Sigmoid colon (tissue), 6 donors: ENCODE measurements at regions not wholly inside any gene's neighbourhood (a gene's known extent, or its start where the extent isn't known, plus 50 kb on each side); places are given as distances from the start of the nearest gene placed in this dataset.

ENCODE experiments used
- DNase-seq: peaks from one replicate; pipeline ENCODE4 v3.0.0-alpha.2; 2019
- H3K27ac ChIP-seq, 4 donors: fragments of 200-600 bp; sonication (generic); one replicate each; pipeline ENCODE4 v1.5.1; 2016 to 2019; ENCODE audit warnings: mild to moderate bottlenecking in 1 of 4
- H3K27me3 ChIP-seq, 3 donors: fragments of 200-600 bp; sonication (generic); one replicate each; pipeline ENCODE4 v1.5.1; 2019; ENCODE audit warnings: mild to moderate bottlenecking in 1 of 3
- H3K36me3 ChIP-seq, 4 donors: fragments of 200-600 bp; sonication (generic); one replicate each; pipeline ENCODE4 v1.5.1; 2016 to 2019
- H3K4me1 ChIP-seq, 4 donors: fragments of 200-600 bp; sonication (generic); one replicate each; pipeline ENCODE4 v1.5.1; 2017 to 2019
- H3K4me3 ChIP-seq, 4 donors: fragments of 200-600 bp; sonication (generic); one replicate each; pipeline ENCODE4 v1.5.1; 2017 to 2019; ENCODE audit warnings: mild to moderate bottlenecking in 2 of 4, moderate library complexity in 1 of 4
- H3K9me3 ChIP-seq, 4 donors: fragments of 200-600 bp in 3 of 4; sonication (generic) in 3 of 4; one replicate each; pipeline versions ENCODE4 v1.5.1 to v1.6.1; 2013 to 2019
- CTCF ChIP-seq, 4 experiments: fragments of 450-650 bp in 3 of 4; fragments of 200-600 bp in 1 of 4; IDR thresholded peaks; one replicate each; pipeline ENCODE4 v1.5.1; 2016 to 2019; ENCODE audit warnings: antibody characterized with exemption in 4 of 4, mild to moderate bottlenecking in 3 of 4, moderate library complexity in 2 of 4
- EP300 ChIP-seq, 4 donors: sonication (generic); formaldehyde crosslinking; IDR thresholded peaks; one replicate each; pipeline ENCODE4 v1.6.1; 2017; ENCODE audit warnings: antibody characterized with exemption in 4 of 4
- POLR2A ChIP-seq, 2 donors: fragments of 450-650 bp; IDR thresholded peaks; one replicate each; pipeline ENCODE4 v1.6.1; 2016; ENCODE audit warnings: antibody characterized with exemption in 2 of 2, mild to moderate bottlenecking in 2 of 2, moderate library complexity in 2 of 2
- POLR2AphosphoS5 ChIP-seq, 4 donors: sonication (generic); formaldehyde crosslinking; IDR thresholded peaks; one replicate each; pipeline ENCODE4 v1.6.1; 2017; ENCODE audit warnings: antibody characterized with exemption in 4 of 4
- WGBS, 2 donors: extraction: QIAGEN DNeasy Blood & Tissue Kit; methylation state at CpG; one replicate each; pipeline ENCODE4 v1.1.7; 2013; 5-methylcytosine and 5-hydroxymethylcytosine counted together
- intact Hi-C: fragments of 100-400 bp; cut with DNase I; formaldehyde crosslinking; loops from one replicate; pipeline ENCODE4 v1.15.1; 2023
- donor health status: healthy with polysubstance abuse.
- donor health status: healthy.

GRCh38 chr2:125224188-125224587 is 1199.1 kb downstream of the CNTNAP5 start:
- Histone ChIP-seq H3K27ac (no peak overlapping the region), H3K4me1 (no peaks in the 10 kb centered on the region), H3K27me3 (no peaks in the 10 kb centered on the region), H3K36me3 (no peaks in the 10 kb centered on the region), H3K9me3 (peaks cover 0 to 2% (median 0%) of the 10 kb centered on the region in 4 donors), H3K4me3 (no peak overlapping the region)
- no peak for DNase-seq
- intact Hi-C loops, result no loop called here
- TF ChIP-seq POLR2AphosphoS5 (IDR thresholded peaks at IDR 0.05) (no peak), POLR2A (IDR thresholded peaks at IDR 0.05) (no peak), CTCF (IDR thresholded peaks at IDR 0.05) (no peak), EP300 (IDR thresholded peaks at IDR 0.05) (no peak)
- WGBS, 2 donors, result 90 to 92% methylated on average over 6 of the region's 6 CpGs

DNA sequence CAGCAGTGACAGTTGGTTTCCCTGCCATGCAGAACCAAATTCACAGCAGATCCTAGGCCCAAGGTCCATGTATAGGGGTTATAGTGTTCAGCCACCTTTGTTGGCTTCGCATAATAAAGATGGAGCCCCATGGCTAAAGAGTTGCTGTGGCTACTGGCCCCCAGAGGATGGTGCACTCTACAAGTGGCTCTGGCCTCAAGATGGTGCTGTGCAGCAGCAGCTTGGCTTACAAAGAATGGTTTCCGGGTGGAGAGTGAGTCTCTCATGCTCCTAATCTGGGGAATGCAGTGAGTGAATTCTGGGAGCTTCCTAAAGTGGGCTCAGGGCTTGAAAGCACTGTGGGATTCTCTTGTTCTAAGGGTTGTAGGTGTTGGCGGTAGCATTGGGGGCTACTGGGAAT is 1199.7 kb downstream of the CNTNAP5 start:
- Histone ChIP-seq H3K9me3 (peaks cover 0 to 2% (median 0%) of the 10 kb centered on the region in 4 donors), H3K4me3 (no peak overlapping the region), H3K27ac (no peak overlapping the region), H3K4me1 (no peaks in the 10 kb centered on the region), H3K36me3 (no peaks in the 10 kb centered on the region), H3K27me3 (no peaks in the 10 kb centered on the region)
- no peak for TF ChIP-seq EP300 (IDR thresholded peaks at IDR 0.05)
- no peak for TF ChIP-seq POLR2A (IDR thresholded peaks at IDR 0.05)
- no peak for TF ChIP-seq POLR2AphosphoS5 (IDR thresholded peaks at IDR 0.05)
- no peak for TF ChIP-seq CTCF (IDR thresholded peaks at IDR 0.05)
- WGBS, 2 donors, result 85 to 97% methylated on average over 3 of the region's 3 CpGs
- intact Hi-C loops, result no loop called here
- DNase-seq, result no peak

- H3K4me1 ChIP-seq, result no peaks in the 10 kb centered on the region
- TF ChIP-seq POLR2AphosphoS5 (IDR thresholded peaks at IDR 0.05) (no peak), POLR2A (IDR thresholded peaks at IDR 0.05) (no peak), CTCF (IDR thresholded peaks at IDR 0.05) (no peak), EP300 (IDR thresholded peaks at IDR 0.05) (no peak)
Measured at GRCh38 chr2:125227843-125228392, 1202.8 kb downstream of the CNTNAP5 start.

DNA sequence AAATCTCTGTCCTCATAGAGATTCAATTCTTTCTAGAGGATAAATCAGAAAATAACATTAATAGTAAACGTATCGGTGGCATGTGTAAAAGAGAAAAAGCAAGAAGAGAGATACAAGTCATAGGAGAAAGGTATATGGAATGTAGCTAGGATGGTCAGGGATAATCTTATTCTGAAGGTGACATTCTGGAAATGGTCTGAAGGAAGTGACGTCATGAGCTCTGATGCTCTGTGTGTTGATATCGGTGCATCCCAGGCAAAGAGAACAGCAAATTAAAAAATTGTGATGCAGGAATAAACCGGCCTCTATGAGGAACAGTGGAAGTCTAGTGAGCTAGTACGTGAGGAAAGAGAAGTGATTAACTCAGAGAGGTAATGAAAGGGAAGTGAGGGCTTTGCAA is 1215.8 kb downstream of the CNTNAP5 start:
- Histone ChIP-seq H3K36me3 (no peaks in the 10 kb centered on the region), H3K27ac (no peak overlapping the region), H3K9me3 (peaks cover 0 to 3% (median 0%) of the 10 kb centered on the region in 4 donors), H3K4me3 (no peak overlapping the region), H3K27me3 (no peaks in the 10 kb centered on the region), H3K4me1 (no peaks in the 10 kb centered on the region)
- no peak for DNase-seq
- 93 to 95% methylated on average over 6 of the region's 6 CpGs for WGBS, 2 donors
- intact Hi-C loops, result no loop called here
- no peak for TF ChIP-seq EP300 (IDR thresholded peaks at IDR 0.05)
- no peak for TF ChIP-seq POLR2AphosphoS5 (IDR thresholded peaks at IDR 0.05)
- no peak for TF ChIP-seq POLR2A (IDR thresholded peaks at IDR 0.05)
- TF ChIP-seq CTCF (IDR thresholded peaks at IDR 0.05), result no peak

More at GRCh38 chr2:125227843-125228392, 1202.8 kb downstream of the CNTNAP5 start:
- intact Hi-C loops, result no loop called here
- H3K4me3 ChIP-seq, result no peak overlapping the region
- no peaks in the 10 kb centered on the region for H3K27me3 ChIP-seq
- H3K9me3 ChIP-seq, result no peaks in the 10 kb centered on the region
- no peaks in the 10 kb centered on the region for H3K36me3 ChIP-seq
- H3K27ac ChIP-seq, result no peak overlapping the region
- 85 to 90% methylated on average over 2 of the region's 2 CpGs for WGBS, 2 donors
- no peak for DNase-seq

GRCh38 chr2:125243074-125243473 is 1218.0 kb downstream of the CNTNAP5 start:
- Histone ChIP-seq H3K4me1 (no peaks in the 10 kb centered on the region), H3K36me3 (no peaks in the 10 kb centered on the region), H3K27me3 (no peaks in the 10 kb centered on the region), H3K9me3 (no peaks in the 10 kb centered on the region), H3K4me3 (no peak overlapping the region), H3K27ac (no peak overlapping the region)
- WGBS, 2 donors, result 84 to 86% methylated on average over 1 of the region's 1 CpG
- intact Hi-C loops, result no loop called here
- no peak for TF ChIP-seq CTCF (IDR thresholded peaks at IDR 0.05)
- no peak for DNase-seq
